CD4-positive, CD25-positive, alpha-beta regulatory T cell (primary cell): ENCODE measurements at regions not wholly inside any gene's neighbourhood (a gene's known extent, or its start where the extent isn't known, plus 50 kb on each side); places are given as distances from the start of the nearest gene placed in this dataset.
"Not testable (repeated sequence)": the region's sequence is repeated elsewhere in the genome, so short reads cannot be mapped to it uniquely, and the experiment has no call there.

Experiments used
- ATAC-seq, 2 donors: fragments of 150-1000 bp; cut with Tn5 transposase; one replicate each; pipeline ENCODE4 v1.10.0; 2021; ENCODE audit warnings: low read depth in 2 of 2, moderate number of reproducible peaks in 2 of 2, moderate library complexity in 1 of 2
- DNase-seq, 3 donors: peaks; one replicate each; pipeline versions ENCODE4 v3.0.0 to v3.0.0-alpha.2; 2012 to 2022; ENCODE audit warnings: mixed read lengths in 1 of 3
- H3K27ac ChIP-seq: one replicate; pipeline ENCODE4 v1.7.0; 2013; ENCODE audit warnings: mild to moderate bottlenecking, low read length; ENCODE audit not compliant: insufficient read depth, poor library complexity, severe bottlenecking
- H3K27me3 ChIP-seq: one replicate; pipeline ENCODE4 v1.7.0; 2013; ENCODE audit warnings: low read length; ENCODE audit not compliant: control insufficient read depth, insufficient read depth
- H3K36me3 ChIP-seq: one replicate; pipeline ENCODE4 v1.7.0; 2013; ENCODE audit warnings: mild to moderate bottlenecking, low read length, moderate library complexity; ENCODE audit not compliant: control insufficient read depth, insufficient read depth
- H3K4me1 ChIP-seq: 2 replicates; pipeline ENCODE4 v1.7.0; 2013; ENCODE audit warnings: mild to moderate bottlenecking, low read length; ENCODE audit not compliant: insufficient read depth, control insufficient read depth, poor library complexity, severe bottlenecking
- H3K4me3 ChIP-seq: one replicate; pipeline ENCODE4 v1.7.0; 2013; ENCODE audit warnings: low read depth, mild to moderate bottlenecking, low read length, moderate library complexity
- H3K9me3 ChIP-seq, 2 experiments: 1 replicate in 1 of 2; 2 replicates in 1 of 2; pipeline ENCODE4 v1.7.0; 2013; ENCODE audit warnings: low read length in 2 of 2, mild to moderate bottlenecking in 1 of 2, moderate library complexity in 1 of 2; ENCODE audit not compliant: control insufficient read depth in 2 of 2
- H3K27ac Mint-ChIP-seq, 3 donors: one replicate each; pipeline ENCODE4 v1.8.0; 2020 to 2022; ENCODE audit warnings: mild to moderate bottlenecking in 3 of 3, mixed read lengths in 3 of 3, moderate library complexity in 2 of 3
- H3K27me3 Mint-ChIP-seq: one replicate; pipeline ENCODE4 v1.8.0; 2022; ENCODE audit warnings: mild to moderate bottlenecking, mixed read lengths
- H3K36me3 Mint-ChIP-seq: one replicate; pipeline ENCODE4 v1.8.0; 2020; ENCODE audit warnings: mixed read lengths
- H3K4me1 Mint-ChIP-seq, 4 donors: one replicate each; pipeline ENCODE4 v1.8.0; 2020 to 2022; ENCODE audit warnings: mixed read lengths in 4 of 4, mild to moderate bottlenecking in 1 of 4
- H3K4me3 Mint-ChIP-seq, 4 donors: one replicate each; pipeline ENCODE4 v1.8.0; 2020 to 2022; ENCODE audit warnings: mild to moderate bottlenecking in 4 of 4, mixed read lengths in 4 of 4, moderate library complexity in 3 of 4
- H3K9me3 Mint-ChIP-seq, 7 donors: one replicate each; pipeline ENCODE4 v1.8.0; 2020 to 2022; ENCODE audit warnings: mixed read lengths in 7 of 7, mild to moderate bottlenecking in 3 of 7, moderate library complexity in 2 of 7

- DNase-seq (no peak), ATAC-seq (no peak)
- Histone ChIP-seq H3K4me1 (no peaks in the 10 kb centered on the region), H3K4me3 (no peak overlapping the region), H3K36me3 (no peaks in the 10 kb centered on the region), H3K27ac (no peak overlapping the region), H3K9me3 (peaks cover 6 to 8% of the 10 kb centered on the region in 2 experiments), H3K27me3 (peaks cover 4% of the 10 kb centered on the region)
- Mint-ChIP-seq H3K4me1 (no peaks in the 10 kb centered on the region), H3K27ac (no peak overlapping the region), H3K36me3 (no peaks in the 10 kb centered on the region), H3K4me3 (no peak overlapping the region), H3K27me3 (peaks cover 28% of the 10 kb centered on the region), H3K9me3 (peaks cover 1 to 20% (median 4%) of the 10 kb centered on the region in 7 donors)
These were observed 104.6 kb upstream of the GPBP1 start for GRCh38 chr5:57069115-57069835.

- H3K4me3 ChIP-seq, result no peak overlapping the region
- Mint-ChIP-seq H3K36me3 (no peaks in the 10 kb centered on the region), H3K4me3 (no peak overlapping the region), H3K27me3 (peaks cover 37% of the 10 kb centered on the region), H3K27ac (peak overlapping the region in 1 of 3 donors; percentile 41), H3K4me1 (no peaks in the 10 kb centered on the region), H3K9me3 (peaks cover 0 to 14% (median 3%) of the 10 kb centered on the region in 7 donors)
- H3K9me3 ChIP-seq, result peaks cover 6 to 8% of the 10 kb centered on the region in 2 experiments
- DNase-seq (no peak), ATAC-seq (no peak)
- no peaks in the 10 kb centered on the region for H3K4me1 ChIP-seq
- H3K36me3 ChIP-seq, result no peaks in the 10 kb centered on the region
- peaks cover 1% of the 10 kb centered on the region for H3K27me3 ChIP-seq
- no peak overlapping the region for H3K27ac ChIP-seq
These were observed 101.5 kb upstream of the GPBP1 start for GRCh38 chr5:57072218-57072892.

GRCh38 chr5:57082441-57083067 lies 91.3 kb upstream of the GPBP1 start:
- ATAC-seq (no peak), DNase-seq (peak in 1 of 3 donors; percentile 4)
- Mint-ChIP-seq H3K4me3 (no peak overlapping the region), H3K4me1 (no peaks in the 10 kb centered on the region), H3K27ac (no peak overlapping the region), H3K36me3 (no peaks in the 10 kb centered on the region), H3K27me3 (peaks cover 23% of the 10 kb centered on the region), H3K9me3 (peaks cover 0 to 3% (median 0%) of the 10 kb centered on the region in 7 donors)
- Histone ChIP-seq H3K9me3 (no peaks in the 10 kb centered on the region), H3K27ac (no peak overlapping the region), H3K36me3 (no peaks in the 10 kb centered on the region), H3K27me3 (peaks cover 10% of the 10 kb centered on the region), H3K4me1 (no peaks in the 10 kb centered on the region), H3K4me3 (no peak overlapping the region)

- no peak overlapping the region for H3K27ac Mint-ChIP-seq
- no peaks in the 10 kb centered on the region for H3K4me1 Mint-ChIP-seq
- H3K27me3 Mint-ChIP-seq, result peaks cover 23% of the 10 kb centered on the region
- Histone ChIP-seq H3K36me3 (no peaks in the 10 kb centered on the region), H3K27me3 (peaks cover 10% of the 10 kb centered on the region), H3K9me3 (no peaks in the 10 kb centered on the region), H3K4me1 (no peaks in the 10 kb centered on the region), H3K4me3 (no peak overlapping the region), H3K27ac (no peak overlapping the region)
- no peaks in the 10 kb centered on the region for H3K36me3 Mint-ChIP-seq
- no peak for DNase-seq
- ATAC-seq, result no peak
- H3K9me3 Mint-ChIP-seq, result peaks cover 0 to 1% (median 0%) of the 10 kb centered on the region in 7 donors
- no peak overlapping the region for H3K4me3 Mint-ChIP-seq
These were observed 88.4 kb upstream of the GPBP1 start for GRCh38 chr5:57085306-57086081.

- not testable (repeated sequence) for H3K4me1 Mint-ChIP-seq, H3K4me3 ChIP-seq, H3K9me3 Mint-ChIP-seq, H3K36me3 Mint-ChIP-seq, DNase-seq, H3K27me3 ChIP-seq, ATAC-seq, H3K27ac ChIP-seq, H3K4me1 ChIP-seq, H3K4me3 Mint-ChIP-seq, H3K36me3 ChIP-seq, H3K9me3 ChIP-seq, H3K27ac Mint-ChIP-seq
- H3K27me3 Mint-ChIP-seq, result peaks cover 23% of the 10 kb centered on the region
These were observed 85.9 kb upstream of the GPBP1 start for GRCh38 chr5:57087947-57088346.

- H3K27ac ChIP-seq, result no peak overlapping the region
- Mint-ChIP-seq H3K27me3 (peaks cover 21% of the 10 kb centered on the region), H3K36me3 (peaks cover 3% of the 10 kb centered on the region), H3K9me3 (peaks cover 0 to 37% (median 14%) of the 10 kb centered on the region in 7 donors), H3K4me3 (no peak overlapping the region), H3K27ac (no peak overlapping the region), H3K4me1 (no peaks in the 10 kb centered on the region)
- DNase-seq (peak in 1 of 3 donors; percentile 27), ATAC-seq (no peak)
- no peaks in the 10 kb centered on the region for H3K4me1 ChIP-seq
- H3K27me3 ChIP-seq, result no peaks in the 10 kb centered on the region
- H3K4me3 ChIP-seq, result no peak overlapping the region
- H3K9me3 ChIP-seq, result peaks cover 9 to 14% of the 10 kb centered on the region in 2 experiments
- no peaks in the 10 kb centered on the region for H3K36me3 ChIP-seq
These were observed 78.8 kb upstream of the GPBP1 start for GRCh38 chr5:57094753-57095683.

- no peak for ATAC-seq
- DNase-seq, result no peak
- Mint-ChIP-seq H3K27me3 (peaks cover 20% of the 10 kb centered on the region), H3K27ac (no peak overlapping the region), H3K9me3 (peaks cover 0 to 40% (median 14%) of the 10 kb centered on the region in 7 donors), H3K4me1 (no peaks in the 10 kb centered on the region), H3K36me3 (peaks cover 3% of the 10 kb centered on the region), H3K4me3 (peak overlapping the region in 1 of 4 donors; percentile 11)
- H3K9me3 ChIP-seq, result peaks cover 9 to 14% of the 10 kb centered on the region in 2 experiments
- no peak overlapping the region for H3K27ac ChIP-seq
- H3K27me3 ChIP-seq, result no peaks in the 10 kb centered on the region
- no peaks in the 10 kb centered on the region for H3K4me1 ChIP-seq
- H3K36me3 ChIP-seq, result no peaks in the 10 kb centered on the region
- H3K4me3 ChIP-seq, result no peak overlapping the region
These were observed 76.3 kb upstream of the GPBP1 start for GRCh38 chr5:57097526-57097925.
